ENCODE measurements at regions not wholly inside any gene's neighbourhood (a gene's known extent, or its start where the extent isn't known, plus 50 kb on each side); places are given as distances from the start of the nearest gene placed in this dataset.
"Not testable (repeated sequence)": the region's sequence is repeated elsewhere in the genome, so short reads cannot be mapped to it uniquely, and the experiment has no call there.

- TF ChIP-seq CREB5 (CRISPR knock-in tag; IDR thresholded peaks at IDR 0.05; ENCODE audit: low read depth), result no peak
- no peak for TF ChIP-seq ZC3H10 (CRISPR knock-in tag; IDR thresholded peaks at IDR 0.05)
- TF ChIP-seq GLIS3 (CRISPR knock-in tag; IDR thresholded peaks at IDR 0.05), result no peak
- no peak for TF ChIP-seq CSDC2 (CRISPR knock-in tag; IDR thresholded peaks at IDR 0.05)
- TF ChIP-seq TCF4 (CRISPR knock-in tag; IDR thresholded peaks at IDR 0.05; ENCODE audit: borderline replicate concordance), result no peak
- TF ChIP-seq OSR1 (CRISPR knock-in tag; IDR thresholded peaks at IDR 0.05), result no peak
- TF ChIP-seq SNAI2 (CRISPR knock-in tag; IDR thresholded peaks at IDR 0.05), result no peak
These were observed 187.9 kb upstream of the TSHZ3 start (continued) for GRCh38 chr19:31537136-31537535.

- not testable (repeated sequence) for ATAC-seq
These were observed 188.7 kb upstream of the TSHZ3 start for GRCh38 chr19:31537902-31538301.

GRCh38 chr19:31538879-31539278 is 189.6 kb upstream of the TSHZ3 start:
- TF ChIP-seq ZFP30 (CRISPR knock-in tag; IDR thresholded peaks at IDR 0.05) (no peak), ZFP3 (CRISPR knock-in tag; IDR thresholded peaks at IDR 0.05) (no peak), PPARA (CRISPR knock-in tag; IDR thresholded peaks at IDR 0.05; ENCODE audit: borderline replicate concordance) (no peak), ARNTL (CRISPR knock-in tag; IDR thresholded peaks at IDR 0.05; ENCODE audit: borderline replicate concordance, low read depth) (no peak), PATZ1 (CRISPR knock-in tag; IDR thresholded peaks at IDR 0.05; ENCODE audit: borderline replicate concordance) (no peak), TCF4 (CRISPR knock-in tag; IDR thresholded peaks at IDR 0.05; ENCODE audit: borderline replicate concordance) (no peak), CREB5 (CRISPR knock-in tag; IDR thresholded peaks at IDR 0.05; ENCODE audit: low read depth) (no peak), OSR1 (CRISPR knock-in tag; IDR thresholded peaks at IDR 0.05) (no peak), SNAI2 (CRISPR knock-in tag; IDR thresholded peaks at IDR 0.05) (no peak), POU6F1 (CRISPR knock-in tag; IDR thresholded peaks at IDR 0.05; ENCODE audit: borderline replicate concordance, low read depth) (no peak), ISL1 (CRISPR knock-in tag; IDR thresholded peaks at IDR 0.05) (no peak)
- ATAC-seq, result no peak

- TF ChIP-seq PATZ1 (CRISPR knock-in tag; IDR thresholded peaks at IDR 0.05; ENCODE audit: borderline replicate concordance) (no peak), ZC3H10 (CRISPR knock-in tag; IDR thresholded peaks at IDR 0.05) (no peak), TSHZ2 (CRISPR knock-in tag; IDR thresholded peaks at IDR 0.05) (no peak), POU6F1 (CRISPR knock-in tag; IDR thresholded peaks at IDR 0.05; ENCODE audit: borderline replicate concordance, low read depth) (no peak), ISL1 (CRISPR knock-in tag; IDR thresholded peaks at IDR 0.05) (no peak)
- no peak for ATAC-seq
These were observed 190.2 kb upstream of the TSHZ3 start for GRCh38 chr19:31539386-31539785.
